Osteoblast (primary cell): ENCODE measurements at regions not wholly inside any gene's neighbourhood (a gene's known extent, or its start where the extent isn't known, plus 50 kb on each side); places are given as distances from the start of the nearest gene placed in this dataset.
A peak's percentile ranks its signal among the peaks of the same experiment; 100 is the strongest.

Source experiments
- DNase-seq: peaks from one replicate; pipeline ENCODE4 v3.0.0; 2011; ENCODE audit warnings: low spot score, mixed read lengths; ENCODE audit not compliant: insufficient read length; ENCODE audit errors: missing footprints
- H2AFZ ChIP-seq: 2 replicates; pipeline ENCODE4 v1.6.0; 2011; ENCODE audit warnings: mild to moderate bottlenecking, low read length
- H3K27ac ChIP-seq: 2 replicates; pipeline ENCODE4 v1.5.1; 2011; ENCODE audit warnings: mild to moderate bottlenecking, low read depth, low read length, moderate library complexity
- H3K27me3 ChIP-seq: 2 replicates; pipeline ENCODE4 v1.6.0; 2012; ENCODE audit warnings: mild to moderate bottlenecking, control low read depth, inconsistent platforms, low read length, moderate library complexity; ENCODE audit not compliant: insufficient read depth
- H3K36me3 ChIP-seq: 2 replicates; pipeline ENCODE4 v1.5.1; 2011; ENCODE audit warnings: mild to moderate bottlenecking, low read length, control low read depth, moderate library complexity; ENCODE audit not compliant: insufficient read depth
- H3K4me1 ChIP-seq: 2 replicates; pipeline ENCODE4 v1.5.1; 2011; ENCODE audit warnings: mild to moderate bottlenecking, low read length, control low read depth, moderate library complexity; ENCODE audit not compliant: insufficient read depth
- H3K4me2 ChIP-seq: 2 replicates; pipeline ENCODE4 v1.6.0; 2011; ENCODE audit warnings: mild to moderate bottlenecking, low read length; ENCODE audit not compliant: insufficient read depth
- H3K4me3 ChIP-seq: fragments of 200-600 bp; sonication (generic); 3 replicates; pipeline ENCODE4 v1.5.1; 2012; ENCODE audit warnings: mild to moderate bottlenecking, low read length, inconsistent platforms; ENCODE audit not compliant: insufficient read depth
- H3K79me2 ChIP-seq: 2 replicates; pipeline ENCODE4 v1.6.0; 2012; ENCODE audit warnings: mild to moderate bottlenecking, low read length, control low read depth, inconsistent platforms; ENCODE audit not compliant: insufficient read depth
- H3K9me3 ChIP-seq: 2 replicates; pipeline ENCODE4 v1.5.1; 2011; ENCODE audit warnings: low read depth, low read length, control low read depth
- H4K20me1 ChIP-seq: 2 replicates; pipeline ENCODE4 v1.6.0; 2012; ENCODE audit warnings: mild to moderate bottlenecking, low read length, control low read depth; ENCODE audit not compliant: insufficient read depth
- CTCF ChIP-seq: IDR thresholded peaks from 2 replicates; pipeline ENCODE4 v1.5.1; 2011; ENCODE audit warnings: mild to moderate bottlenecking, low read depth, low read length, moderate library complexity; ENCODE audit errors: extremely low read depth

GRCh38 chr12:76226397-76226796, 121.8 kb downstream of the BBS10 start:
- H3K4me1 ChIP-seq: no peaks in the 10 kb centered on the region
- H3K4me3 ChIP-seq: no peak overlapping the region
- no peaks in the 10 kb centered on the region for H3K79me2 ChIP-seq
- H4K20me1 ChIP-seq: no peaks in the 10 kb centered on the region
- H3K36me3 ChIP-seq: no peaks in the 10 kb centered on the region
- peak overlapping the region; percentile 16 for H2AFZ ChIP-seq
- no peaks in the 10 kb centered on the region for H3K27me3 ChIP-seq
- no peaks in the 10 kb centered on the region for H3K9me3 ChIP-seq
- no peak for DNase-seq
- H3K4me2 ChIP-seq: no peak overlapping the region
- no peak for TF ChIP-seq CTCF
- no peak overlapping the region for H3K27ac ChIP-seq

GRCh38 chr12:76223869-76224268, 124.3 kb downstream of the BBS10 start:
- H3K36me3 ChIP-seq: no peaks in the 10 kb centered on the region

GRCh38 chr12:76220980-76221379, 127.2 kb downstream of the BBS10 start:
- no peaks in the 10 kb centered on the region for H3K79me2 ChIP-seq
- TF ChIP-seq CTCF: no peak
- no peak for DNase-seq
- no peak overlapping the region for H2AFZ ChIP-seq
- H3K4me1 ChIP-seq: no peaks in the 10 kb centered on the region
- no peak overlapping the region for H3K27ac ChIP-seq
- no peaks in the 10 kb centered on the region for H3K36me3 ChIP-seq
- no peak overlapping the region for H3K4me2 ChIP-seq
- no peaks in the 10 kb centered on the region for H3K27me3 ChIP-seq
- no peaks in the 10 kb centered on the region for H3K9me3 ChIP-seq
- no peak overlapping the region for H3K4me3 ChIP-seq
- no peaks in the 10 kb centered on the region for H4K20me1 ChIP-seq

More at GRCh38 chr12:76223869-76224268, 124.3 kb downstream of the BBS10 start:
- Histone ChIP-seq H4K20me1 (no peaks in the 10 kb centered on the region), H3K4me3 (no peak overlapping the region), H3K4me1 (no peaks in the 10 kb centered on the region), H3K9me3 (no peaks in the 10 kb centered on the region), H3K4me2 (no peak overlapping the region), H3K79me2 (no peaks in the 10 kb centered on the region), H2AFZ (no peak overlapping the region), H3K27me3 (no peaks in the 10 kb centered on the region), H3K27ac (no peak overlapping the region)
- TF ChIP-seq CTCF: no peak
- DNase-seq: no peak

- Histone ChIP-seq H3K79me2 (no peaks in the 10 kb centered on the region), H3K27ac (no peak overlapping the region), H4K20me1 (no peaks in the 10 kb centered on the region), H3K9me3 (no peaks in the 10 kb centered on the region), H3K4me1 (no peaks in the 10 kb centered on the region), H3K4me2 (no peak overlapping the region), H3K27me3 (no peaks in the 10 kb centered on the region), H3K4me3 (no peak overlapping the region), H2AFZ (no peak overlapping the region), H3K36me3 (no peaks in the 10 kb centered on the region)
- no peak for DNase-seq
- TF ChIP-seq CTCF: no peak
Measured at GRCh38 chr12:76219806-76220205, 128.4 kb downstream of the BBS10 start.
